HG03520 (cell line): ENCODE measurements at regions not wholly inside any gene's neighbourhood (a gene's known extent, or its start where the extent isn't known, plus 50 kb on each side); places are given as distances from the start of the nearest gene placed in this dataset.
A peak's percentile ranks its signal among the peaks of the same experiment; 100 is the strongest.
"Not testable (repeated sequence)": the region's sequence is repeated elsewhere in the genome, so short reads cannot be mapped to it uniquely, and the experiment has no call there.

Source experiments
- ATAC-seq: cut with Tn5 transposase; IDR thresholded peaks from one replicate; pipeline ENCODE4 v1.9.1; 2021; ENCODE audit warnings: mild to moderate bottlenecking, moderate library complexity; ENCODE audit not compliant: unreplicated experiment

GRCh38 chr2:57402096-57402495 is 644.5 kb upstream of the VRK2 start:
- no peak for ATAC-seq

- ATAC-seq, result no peak
Observed at GRCh38 chr2:57402755-57403154, 643.9 kb upstream of the VRK2 start.

- no peak for ATAC-seq
Observed at GRCh38 chr2:57407772-57408201, 638.8 kb upstream of the VRK2 start.

GRCh38 chr2:57408587-57408986 is 638.0 kb upstream of the VRK2 start:
- ATAC-seq, result no peak

- no peak for ATAC-seq
Observed at GRCh38 chr2:57417007-57417406, 629.6 kb upstream of the VRK2 start.

- not testable (repeated sequence) for ATAC-seq
Observed at GRCh38 chr2:57418859-57419346, 627.7 kb upstream of the VRK2 start.

GRCh38 chr2:57429831-57430230 is 616.8 kb upstream of the VRK2 start:
- no peak for ATAC-seq

GRCh38 chr2:57432528-57432927 is 614.1 kb upstream of the VRK2 start:
- no peak for ATAC-seq

GRCh38 chr2:57434441-57434840 is 612.2 kb upstream of the VRK2 start:
- no peak for ATAC-seq

GRCh38 chr2:57434972-57435371 is 611.6 kb upstream of the VRK2 start:
- no peak for ATAC-seq

- ATAC-seq, result no peak
Observed at GRCh38 chr2:57437077-57437476, 609.5 kb upstream of the VRK2 start.

GRCh38 chr2:57440437-57440836 is 606.2 kb upstream of the VRK2 start:
- ATAC-seq, result no peak

GRCh38 chr2:57443086-57443485 is 603.5 kb upstream of the VRK2 start:
- no peak for ATAC-seq

GRCh38 chr2:57443973-57444521 is 602.6 kb upstream of the VRK2 start:
- ATAC-seq, result no peak

GRCh38 chr2:57444752-57445430 is 601.7 kb upstream of the VRK2 start:
- ATAC-seq, result no peak

- ATAC-seq, result no peak
Observed at GRCh38 chr2:57448816-57449215, 597.8 kb upstream of the VRK2 start.

- ATAC-seq, result peak; percentile 96
Observed at GRCh38 chr2:57450170-57450569, 596.4 kb upstream of the VRK2 start.

GRCh38 chr2:57452634-57453033 is 594.0 kb upstream of the VRK2 start:
- ATAC-seq, result no peak

GRCh38 chr2:57453945-57454344 is 592.7 kb upstream of the VRK2 start:
- ATAC-seq, result no peak

GRCh38 chr2:57460396-57461276 is 586.0 kb upstream of the VRK2 start:
- no peak for ATAC-seq

- no peak for ATAC-seq
Observed at GRCh38 chr2:57461624-57462023, 585.0 kb upstream of the VRK2 start.

GRCh38 chr2:57465067-57465466 is 581.5 kb upstream of the VRK2 start:
- no peak for ATAC-seq
